ENCODE measurements at regions not wholly inside any gene's neighbourhood (a gene's known extent, or its start where the extent isn't known, plus 50 kb on each side); places are given as distances from the start of the nearest gene placed in this dataset.

- TF ChIP-seq CTCF (IDR thresholded peaks at IDR 0.05 in 4 of 5, conservative IDR thresholded peaks at IDR 0.05 in 1 of 5) (no peak), POLR2A (IDR thresholded peaks at IDR 0.05) (no peak)
Measured at GRCh38 chr11:50278756-50279155, 246.1 kb downstream of the OR4C45 start.

All from gastrocnemius medialis (tissue), 4 donors.